Stimulated activated CD4-positive, alpha-beta T cell treated with anti-CD3 and anti-CD28 coated beads, Interleukin-12 subunit alpha, Interleukin-12 subunit beta, amount 100 ng/mL, for 24 hours (primary cell): ENCODE measurements at regions not wholly inside any gene's neighbourhood (a gene's known extent, or its start where the extent isn't known, plus 50 kb on each side); places are given as distances from the start of the nearest gene placed in this dataset.

Experiments
- DNase-seq, 2 experiments: peaks; one replicate each; pipeline ENCODE4 v3.0.0-alpha.2; 2020; ENCODE audit warnings: low read depth in 2 of 2

GRCh38 chr6:142500250-142500786 is 198.5 kb downstream of the ADGRG6 start:
- DNase-seq: no peak

GRCh38 chr6:142501795-142502194 is 200.0 kb downstream of the ADGRG6 start:
- no peak for DNase-seq

- DNase-seq: no peak
Observed at GRCh38 chr6:142507065-142507464, 205.3 kb downstream of the ADGRG6 start.

DNA sequence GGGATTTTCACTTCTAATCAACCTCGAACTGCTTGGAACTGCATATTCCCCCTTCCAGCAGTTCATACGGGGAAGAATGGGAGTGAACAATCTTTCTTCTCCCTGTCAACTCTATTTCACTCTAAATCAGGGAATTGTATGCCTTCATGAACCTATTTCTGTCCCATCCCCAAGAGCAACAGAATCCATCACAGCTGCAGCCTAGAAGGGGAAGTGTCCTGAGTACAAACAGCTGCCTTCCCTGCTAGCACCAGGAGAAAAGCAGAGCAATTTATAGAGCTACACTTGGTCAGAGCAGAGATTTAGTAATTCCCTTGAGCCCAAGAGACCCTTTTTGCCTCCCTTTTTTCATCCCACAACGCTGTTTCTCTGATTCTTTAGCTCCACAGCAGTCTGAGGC is 208.4 kb downstream of the ADGRG6 start:
- no peak for DNase-seq

- no peak for DNase-seq
Observed at GRCh38 chr6:142518126-142518525, 216.3 kb downstream of the ADGRG6 start.

DNA sequence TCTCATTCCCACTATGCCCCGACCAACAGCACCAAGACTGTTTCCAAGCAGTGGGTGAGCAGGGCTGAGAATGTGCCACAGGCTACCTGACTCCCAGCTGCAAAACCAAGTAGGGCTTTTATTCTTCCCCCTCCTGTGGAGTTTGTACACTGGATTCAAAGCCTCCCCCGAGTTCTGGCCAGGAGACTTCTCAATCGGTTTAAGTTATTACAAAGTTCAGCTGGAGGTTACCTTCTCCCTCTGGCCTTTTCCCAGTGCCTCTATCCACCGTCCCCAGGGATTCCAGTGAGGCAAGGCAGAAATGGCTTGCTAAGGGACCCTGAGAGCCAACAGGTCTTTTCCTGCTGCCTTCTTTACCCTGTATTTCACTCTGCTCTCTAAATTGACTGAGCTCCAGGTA is 217.0 kb downstream of the ADGRG6 start:
- no peak for DNase-seq

GRCh38 chr6:142521791-142522190 is 220.0 kb downstream of the ADGRG6 start:
- DNase-seq: no peak

- DNase-seq: no peak
Observed at GRCh38 chr6:142523515-142524375, 221.9 kb downstream of the ADGRG6 start.

DNA sequence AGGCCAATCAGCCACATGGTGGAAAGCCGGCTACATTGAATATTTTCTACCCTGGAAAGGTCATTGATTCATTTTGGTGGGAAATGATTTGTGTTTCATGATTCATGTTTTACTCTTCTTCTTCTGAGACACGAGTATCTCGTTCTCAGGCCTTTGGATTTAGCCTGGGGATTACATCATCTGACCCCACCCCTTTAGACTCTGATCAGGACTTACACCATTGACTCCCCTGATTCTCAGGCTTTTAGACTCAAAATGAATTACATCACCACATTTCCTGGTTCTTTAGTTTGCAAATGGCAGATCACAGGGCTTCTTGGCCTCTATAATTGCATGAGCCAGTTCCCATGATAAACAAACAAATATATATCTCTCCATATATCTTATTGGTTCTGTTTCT is 228.8 kb downstream of the ADGRG6 start:
- no peak for DNase-seq

- no peak for DNase-seq
Observed at GRCh38 chr6:142531727-142532126, 229.9 kb downstream of the ADGRG6 start.

DNA sequence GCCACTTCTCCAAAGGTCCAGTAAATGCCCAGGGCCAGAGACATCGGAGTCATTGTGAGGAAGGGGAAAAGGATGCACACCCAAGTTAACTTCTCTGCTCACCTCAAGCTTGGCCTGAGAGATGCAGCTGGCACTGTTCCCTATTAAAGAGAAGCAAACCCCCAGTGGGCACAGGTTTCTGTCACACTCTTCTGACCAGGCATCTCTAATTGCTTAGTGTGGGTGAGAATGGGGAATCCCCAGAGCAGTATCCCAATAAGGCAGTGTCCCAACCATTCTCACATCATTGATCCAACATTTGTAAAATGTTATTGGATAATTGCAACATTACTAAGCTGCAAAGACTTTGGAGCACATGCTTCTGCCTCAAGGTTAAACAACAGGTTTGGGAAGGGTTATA is 232.3 kb downstream of the ADGRG6 start:
- DNase-seq: no peak

DNA sequence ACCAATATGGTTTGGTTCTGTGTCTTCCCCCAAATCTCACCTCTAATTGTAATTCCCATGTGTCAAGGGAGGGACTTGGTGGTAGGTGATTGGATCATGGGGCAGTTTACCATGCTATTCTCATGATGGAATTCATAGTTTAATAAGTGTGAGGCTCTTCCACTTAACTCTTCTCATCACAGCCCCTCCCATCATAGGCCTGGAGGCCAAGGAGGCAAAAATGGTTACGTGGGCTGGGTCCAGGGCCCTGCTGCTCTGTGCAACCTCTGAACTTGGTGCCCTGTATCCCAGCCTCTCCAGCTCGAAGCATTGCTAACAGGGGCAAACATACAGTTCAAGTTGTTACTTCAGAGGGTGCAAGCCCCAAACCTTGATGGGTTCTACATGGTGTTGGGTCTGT is 232.7 kb downstream of the ADGRG6 start:
- no peak for DNase-seq

DNA sequence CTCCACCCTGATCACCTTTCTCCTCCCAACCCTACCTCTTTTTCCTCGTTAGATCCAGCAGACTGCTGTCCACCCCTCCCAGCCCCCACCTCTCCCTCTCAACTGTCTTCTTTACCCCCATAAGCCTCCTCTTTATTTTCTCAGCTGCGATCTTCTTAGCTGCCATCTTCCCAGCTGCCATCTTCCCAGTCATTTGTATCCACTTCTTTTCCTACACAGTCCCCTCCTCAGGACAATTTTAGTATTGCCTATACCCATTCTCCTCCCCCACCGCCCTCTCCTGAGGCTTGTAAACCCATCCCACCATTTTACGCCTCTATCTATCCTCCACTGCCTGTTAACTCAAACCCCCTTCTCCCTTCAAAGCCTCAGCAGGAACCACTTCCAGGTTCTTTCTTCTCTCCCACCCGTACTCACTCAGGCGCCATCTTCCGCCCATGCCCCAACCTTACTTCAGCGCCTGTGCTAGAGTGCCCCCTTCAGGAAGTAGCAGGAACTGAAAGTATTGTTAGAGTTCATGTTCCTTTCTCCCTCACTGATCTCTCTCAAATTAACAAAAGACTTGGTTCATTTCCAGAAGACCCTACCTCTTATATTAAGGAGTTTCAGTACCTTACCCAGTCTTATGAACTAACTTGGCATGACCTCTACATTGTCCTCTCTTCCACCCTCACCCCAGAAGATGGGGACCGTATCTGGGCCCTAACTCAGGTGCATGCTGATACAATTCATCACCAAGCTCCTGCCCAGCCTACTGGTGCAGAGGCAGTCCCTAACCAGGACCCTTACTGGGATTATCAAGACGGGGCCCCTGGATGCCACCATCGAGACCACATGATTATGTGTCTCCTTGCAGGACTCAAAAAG is 236.0 kb downstream of the ADGRG6 start:
- no peak for DNase-seq

- DNase-seq: no peak
Observed at GRCh38 chr6:142542704-142543233, 241.0 kb downstream of the ADGRG6 start.

DNA sequence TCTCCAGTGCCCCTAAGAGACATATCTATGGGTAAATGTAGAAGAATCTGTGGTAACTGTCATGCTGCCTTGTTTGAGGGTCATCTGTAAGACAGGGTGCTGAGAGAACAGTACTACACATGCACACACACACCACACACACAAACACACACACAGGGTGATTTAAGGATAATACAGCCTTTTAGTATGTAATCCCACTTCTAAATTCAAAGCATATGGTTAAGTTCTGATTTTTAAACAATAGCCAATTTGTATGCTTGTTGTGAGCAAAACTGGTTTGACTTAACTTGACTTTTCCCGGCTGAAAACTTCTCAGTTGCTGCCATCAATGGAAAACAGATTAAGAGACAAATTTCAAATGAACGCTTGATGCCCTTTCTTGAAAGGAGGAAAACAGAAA is 241.8 kb downstream of the ADGRG6 start:
- no peak for DNase-seq

DNA sequence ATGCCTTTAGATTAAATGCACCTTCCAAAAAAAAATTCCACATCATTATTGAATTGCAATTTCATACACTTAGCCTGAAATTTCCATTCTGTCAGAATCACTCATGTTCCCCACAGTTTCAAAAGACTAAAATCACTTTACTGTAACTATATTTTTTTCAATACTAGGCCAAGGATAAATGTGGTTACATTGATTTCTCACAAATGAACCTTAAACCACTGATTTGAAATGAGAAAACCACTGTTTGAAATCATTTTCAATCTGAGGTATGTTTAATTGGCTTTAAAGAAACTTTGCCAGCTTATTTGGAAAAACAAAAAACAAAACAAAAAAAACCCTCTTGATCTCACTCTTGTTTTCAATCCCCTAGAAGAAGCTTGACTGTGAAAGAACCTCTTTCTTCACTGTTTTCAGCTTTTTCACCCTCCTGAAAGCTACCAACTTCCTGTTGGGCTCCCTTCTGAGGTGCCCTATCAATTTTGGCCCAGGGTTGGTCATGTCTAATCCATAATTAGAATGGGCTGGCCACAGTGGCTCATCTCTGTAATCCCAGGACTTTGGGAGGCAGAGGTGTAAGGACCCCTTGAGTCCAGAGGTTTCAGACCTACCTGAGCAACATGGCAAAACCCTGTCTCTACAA is 242.5 kb downstream of the ADGRG6 start:
- DNase-seq: no peak

- no peak for DNase-seq
Observed at GRCh38 chr6:142545147-142545546, 243.3 kb downstream of the ADGRG6 start.

DNA sequence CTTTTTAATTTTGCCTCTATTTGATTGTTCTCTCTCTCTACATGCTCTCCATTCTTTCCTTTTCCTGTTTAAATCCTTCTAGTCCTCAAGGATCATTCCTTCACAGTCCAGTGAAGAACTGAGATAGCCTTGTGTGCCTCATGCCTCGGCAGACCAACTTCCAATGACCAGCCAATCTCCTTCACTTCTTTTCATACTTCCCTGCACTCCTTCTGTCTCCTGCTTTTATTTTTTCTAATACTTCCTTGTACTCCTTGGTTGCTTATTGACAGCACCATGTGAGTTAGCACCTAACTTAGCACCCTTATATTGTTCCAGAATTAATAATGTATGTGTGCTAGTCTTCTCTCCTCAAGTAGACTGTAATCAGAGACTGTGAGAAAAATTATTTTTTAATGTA is 246.8 kb downstream of the ADGRG6 start:
- no peak for DNase-seq

GRCh38 chr6:142550310-142551063 is 248.7 kb downstream of the ADGRG6 start:
- no peak for DNase-seq

- DNase-seq: no peak
Observed at GRCh38 chr6:142551274-142551811, 249.5 kb downstream of the ADGRG6 start.

GRCh38 chr6:142558786-142559185 is 257.0 kb downstream of the ADGRG6 start:
- no peak for DNase-seq
